Keratinocyte (primary cell): ENCODE measurements at regions not wholly inside any gene's neighbourhood (a gene's known extent, or its start where the extent isn't known, plus 50 kb on each side); places are given as distances from the start of the nearest gene placed in this dataset.
A peak's percentile ranks its signal among the peaks of the same experiment; 100 is the strongest.

ENCODE experiments used
- DNase-seq: peaks from one replicate; pipeline ENCODE4 v3.0.0-alpha.2; 2011; ENCODE audit warnings: low read depth, missing footprints, low spot score
- FAIRE-seq: peaks from 2 replicates; lab custom pipeline; 2011; peaks lifted over from hg19 to GRCh38; lab: Jason Lieb, UNC
- H2AFZ ChIP-seq: 2 replicates; pipeline ENCODE4 v1.6.0; 2012; ENCODE audit warnings: low read length, control low read depth, inconsistent platforms; ENCODE audit not compliant: control insufficient read depth
- H3K27ac ChIP-seq: 2 replicates; pipeline ENCODE4 v1.5.1; 2011; ENCODE audit warnings: low read length; ENCODE audit not compliant: control insufficient read depth, insufficient read depth
- H3K27me3 ChIP-seq: 3 replicates; pipeline ENCODE4 v1.6.0; 2011; ENCODE audit warnings: low read length; ENCODE audit not compliant: control insufficient read depth, insufficient read depth; ENCODE audit errors: extremely low read depth
- H3K36me3 ChIP-seq, 2 experiments: 2 replicates in 1 of 2; 3 replicates in 1 of 2; pipeline ENCODE4 v1.5.1; 2011; ENCODE audit warnings: low read length in 2 of 2, mild to moderate bottlenecking in 1 of 2; ENCODE audit not compliant: control insufficient read depth in 2 of 2, insufficient read depth in 2 of 2; ENCODE audit errors: extremely low read depth in 1 of 2
- H3K4me1 ChIP-seq: 3 replicates; pipeline ENCODE4 v1.5.1; 2011; ENCODE audit warnings: low read length; ENCODE audit not compliant: control insufficient read depth, insufficient read depth; ENCODE audit errors: extremely low read depth
- H3K4me2 ChIP-seq: 3 replicates; pipeline ENCODE4 v1.6.0; 2011; ENCODE audit warnings: low read depth, low read length; ENCODE audit not compliant: control insufficient read depth, insufficient read depth; ENCODE audit errors: extremely low read depth
- H3K4me3 ChIP-seq, 3 experiments: fragments of 200-600 bp in 1 of 3; sonication (generic) in 1 of 3; 2 replicates in 2 of 3; 3 replicates in 1 of 3; pipeline ENCODE4 v1.5.1; 2011 to 2016; ENCODE audit warnings: low read length in 3 of 3, mild to moderate bottlenecking in 3 of 3, control low read depth in 2 of 3, inconsistent platforms in 1 of 3, low read depth in 1 of 3, mixed read lengths in 1 of 3, mixed run types in 1 of 3, moderate library complexity in 1 of 3; ENCODE audit not compliant: control insufficient read depth in 2 of 3, insufficient read depth in 2 of 3; ENCODE audit errors: extremely low read depth in 1 of 3
- H3K79me2 ChIP-seq: 2 replicates; pipeline ENCODE4 v1.6.0; 2012; ENCODE audit warnings: low read length; ENCODE audit not compliant: control insufficient read depth, insufficient read depth
- H3K9ac ChIP-seq: 3 replicates; pipeline ENCODE4 v1.6.0; 2011; ENCODE audit warnings: low read length; ENCODE audit not compliant: control insufficient read depth, insufficient read depth; ENCODE audit errors: extremely low read depth
- H3K9me1 ChIP-seq: 3 replicates; pipeline ENCODE4 v1.6.0; 2011; ENCODE audit warnings: low read length; ENCODE audit not compliant: control insufficient read depth, insufficient read depth; ENCODE audit errors: extremely low read depth
- H3K9me3 ChIP-seq: 2 replicates; pipeline ENCODE4 v1.5.1; 2012; ENCODE audit warnings: low read depth, low read length; ENCODE audit not compliant: control insufficient read depth
- H4K20me1 ChIP-seq: 3 replicates; pipeline ENCODE4 v1.6.0; 2011; ENCODE audit warnings: low read length; ENCODE audit not compliant: control insufficient read depth, insufficient read depth; ENCODE audit errors: extremely low read depth
- CTCF ChIP-seq, 3 experiments: IDR thresholded peaks in 1 of 3; conservative IDR thresholded peaks in 1 of 3; optimal IDR thresholded peaks in 1 of 3; 2 replicates in 2 of 3; 3 replicates in 1 of 3; pipeline versions ENCODE3 to v1.5.1; 2011; ENCODE audit warnings: low read length in 3 of 3, mild to moderate bottlenecking in 3 of 3, moderate library complexity in 2 of 3, control low read depth in 1 of 3, inconsistent platforms in 1 of 3; ENCODE audit not compliant: insufficient read depth in 2 of 3; ENCODE audit errors: extremely low read depth in 1 of 3
- EZH2 ChIP-seq: IDR thresholded peaks from one replicate; pipeline ENCODE4 v1.6.1; 2012; ENCODE audit warnings: inconsistent platforms, mild to moderate bottlenecking, low read length, moderate library complexity
- dilution Hi-C: fragments of 300-500 bp; cut with MboI; formaldehyde crosslinking; loops from one replicate; pipeline ENCODE4 v1.7.0; 2020; ENCODE audit warnings: low sequenced_read_pairs; ENCODE audit not compliant: extremely low pct_ligation_motif_present

DNA sequence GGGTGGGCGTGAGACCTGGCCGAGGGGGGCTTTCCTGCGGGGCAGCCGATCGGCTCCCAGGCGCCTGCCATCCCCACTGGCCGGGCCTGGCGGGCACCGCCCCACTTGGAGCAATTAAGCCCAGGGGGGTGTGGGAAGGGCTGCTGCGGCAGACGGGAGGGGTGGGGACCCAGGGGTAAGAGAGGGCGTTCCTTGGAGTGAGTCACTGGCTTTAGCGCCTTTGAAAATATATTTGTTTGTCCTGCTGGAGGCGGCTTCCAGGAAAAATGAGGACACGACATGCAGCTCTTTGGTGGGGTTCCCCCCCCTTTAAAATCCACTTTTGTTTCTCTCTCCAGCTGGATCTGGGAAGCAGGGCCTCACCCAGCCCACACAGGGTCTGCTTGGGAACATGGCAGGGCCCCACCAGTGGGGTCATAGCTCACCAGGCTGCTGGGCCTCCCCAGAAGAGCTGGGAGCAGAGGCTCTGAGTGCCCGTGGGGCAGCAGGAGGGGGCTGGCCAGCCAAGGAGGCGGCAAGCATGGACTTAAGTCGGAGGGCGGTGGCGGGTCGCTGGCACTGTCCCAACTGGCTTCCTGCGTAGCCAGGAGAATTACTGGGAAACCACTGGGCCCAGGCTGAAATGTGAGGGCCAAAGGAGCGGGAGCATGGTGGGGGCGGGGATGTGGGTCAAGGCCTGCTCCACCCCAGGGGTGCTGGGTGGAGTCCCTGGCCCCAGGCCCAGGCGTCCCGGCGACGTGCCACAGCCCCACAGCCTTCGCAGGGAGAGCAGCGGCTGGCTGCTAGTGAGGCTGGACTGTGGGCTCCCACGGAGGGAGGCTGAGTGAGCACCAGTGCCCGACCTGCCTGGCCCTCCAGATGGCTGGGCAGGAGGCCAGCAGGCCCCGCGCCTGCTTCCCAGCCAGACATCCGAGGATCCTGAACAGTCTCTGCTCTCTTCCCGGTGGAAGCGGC is 128.0 kb downstream of the RFLNA start:
- Histone ChIP-seq H3K27ac (peak overlapping the region; percentile 69), H3K27me3 (no peaks in the 10 kb centered on the region), H3K9me3 (no peaks in the 10 kb centered on the region), H3K79me2 (peaks cover 2% of the 10 kb centered on the region), H4K20me1 (peaks cover 4% of the 10 kb centered on the region), H3K9ac (peak overlapping the region; percentile 67), H3K4me1 (peaks cover 18% of the 10 kb centered on the region), H2AFZ (no peak overlapping the region), H3K4me2 (peak overlapping the region; percentile 58), H3K9me1 (peaks cover 2% of the 10 kb centered on the region), H3K36me3 (peaks cover 14 to 32% of the 10 kb centered on the region in 2 experiments), H3K4me3 (peak overlapping the region in 1 of 3 experiments; percentile 29)
- TF ChIP-seq CTCF (optimal IDR thresholded peaks at IDR 0.05 in 1 of 3, IDR thresholded peaks at IDR 0.05 in 1 of 3, conservative IDR thresholded peaks at IDR 0.05 in 1 of 3; ENCODE audit: extremely low read depth in 1 of 3, insufficient read depth in 2 of 3, low read length in 3 of 3), result no peak
- TF ChIP-seq EZH2, result no peak
- dilution Hi-C loops, result no loop called here
- FAIRE-seq (peak; percentile 69), DNase-seq (peak; percentile 62)

- DNase-seq (peak; percentile 17), FAIRE-seq (no peak)
- Histone ChIP-seq H3K4me2 (peak overlapping the region; percentile 58), H3K4me3 (peak overlapping the region in 1 of 3 experiments; percentile 14), H2AFZ (no peak overlapping the region), H3K4me1 (peaks cover 18% of the 10 kb centered on the region), H3K9ac (peak overlapping the region; percentile 28), H3K9me3 (no peaks in the 10 kb centered on the region), H3K27ac (peak overlapping the region; percentile 54), H3K79me2 (peaks cover 2% of the 10 kb centered on the region), H4K20me1 (peaks cover 4% of the 10 kb centered on the region), H3K9me1 (peaks cover 2% of the 10 kb centered on the region), H3K36me3 (peaks cover 14 to 31% of the 10 kb centered on the region in 2 experiments), H3K27me3 (no peaks in the 10 kb centered on the region)
- dilution Hi-C loops, result no loop called here
- TF ChIP-seq EZH2, result no peak
- no peak for TF ChIP-seq CTCF (optimal IDR thresholded peaks at IDR 0.05 in 1 of 3, IDR thresholded peaks at IDR 0.05 in 1 of 3, conservative IDR thresholded peaks at IDR 0.05 in 1 of 3; ENCODE audit: extremely low read depth in 1 of 3, insufficient read depth in 2 of 3, low read length in 3 of 3)
Measured at GRCh38 chr12:124422142-124422569, 127.3 kb downstream of the RFLNA start.
